ENCODE measurements at regions not wholly inside any gene's neighbourhood (a gene's known extent, or its start where the extent isn't known, plus 50 kb on each side); places are given as distances from the start of the nearest gene placed in this dataset.
A peak's percentile ranks its signal among the peaks of the same experiment; 100 is the strongest.
"Not testable (repeated sequence)": the region's sequence is repeated elsewhere in the genome, so short reads cannot be mapped to it uniquely, and the experiment has no call there.

DNA sequence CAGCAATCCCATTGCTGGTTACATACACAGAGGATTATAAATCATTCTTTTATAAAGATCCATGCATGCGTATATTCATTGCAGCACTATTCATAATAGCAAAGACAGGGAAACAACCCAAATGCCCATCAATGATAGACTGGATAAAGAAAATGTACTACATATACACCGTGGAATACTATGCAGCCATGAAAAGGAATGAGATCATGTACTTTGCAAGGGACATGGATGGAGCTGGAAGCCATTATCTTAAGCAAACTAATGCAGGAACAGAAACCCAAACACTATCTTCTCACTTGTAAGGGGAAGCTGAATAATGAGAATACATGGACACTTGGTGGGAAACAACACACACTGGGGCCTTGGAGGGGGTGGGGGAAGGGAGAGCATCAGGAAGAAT, 529.7 kb downstream of the TBC1D32 start:
- DNase-seq (ENCODE audit: low read depth), result no peak

GRCh38 chr6:120786682-120787081, 547.6 kb downstream of the TBC1D32 start:
- no peak for DNase-seq (ENCODE audit: low read depth)

DNA sequence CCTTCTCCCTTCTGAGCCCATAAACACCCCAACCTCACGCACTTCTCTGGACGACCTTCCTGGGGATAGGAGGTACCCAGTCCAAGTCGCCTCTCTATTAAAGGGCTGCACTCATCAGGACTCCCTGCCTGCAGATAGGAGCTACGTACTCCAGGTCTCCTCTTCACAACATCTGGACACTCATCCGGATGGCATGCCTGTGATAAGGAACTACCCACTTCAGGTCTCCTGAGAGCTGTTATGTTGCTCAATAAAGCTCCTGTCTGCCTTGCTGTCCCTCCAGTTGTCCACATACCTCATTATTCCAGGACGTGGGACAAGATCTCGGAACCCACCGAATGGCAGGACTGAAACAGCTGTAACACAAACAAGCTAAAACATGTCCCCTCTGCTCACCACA, 548.0 kb downstream of the TBC1D32 start:
- no peak for DNase-seq (ENCODE audit: low read depth)

GRCh38 chr6:120785459-120786086, 548.7 kb downstream of the TBC1D32 start:
- no peak for DNase-seq (ENCODE audit: low read depth)

- DNase-seq (ENCODE audit: low read depth), result no peak
These were observed 554.8 kb downstream of the TBC1D32 start for GRCh38 chr6:120779441-120779840.

DNA sequence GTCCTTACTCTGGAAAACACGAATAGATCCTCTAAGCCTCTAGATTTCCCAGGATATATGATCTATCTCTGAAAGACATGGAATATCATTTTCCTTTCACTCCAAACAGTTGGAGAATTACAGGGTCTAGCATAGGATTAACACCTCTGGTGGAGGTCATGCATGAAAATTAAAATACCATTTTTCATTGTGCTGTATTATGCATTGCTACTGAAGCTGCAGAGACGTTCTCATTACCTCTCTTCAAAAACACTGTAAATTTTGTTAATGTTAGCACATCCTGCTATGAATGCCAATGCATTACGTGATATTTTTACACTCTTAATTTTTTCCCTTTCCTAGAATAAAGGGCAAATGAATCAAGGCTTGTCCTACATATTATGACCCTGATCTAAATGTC, 558.6 kb downstream of the TBC1D32 start:
- no peak for DNase-seq (ENCODE audit: low read depth)

GRCh38 chr6:120774275-120774674, 560.0 kb downstream of the TBC1D32 start:
- peak; percentile 23 for DNase-seq (ENCODE audit: low read depth)

GRCh38 chr6:120771019-120771418, 563.3 kb downstream of the TBC1D32 start:
- no peak for DNase-seq (ENCODE audit: low read depth)

- DNase-seq (ENCODE audit: low read depth), result no peak
These were observed 570.0 kb downstream of the TBC1D32 start for GRCh38 chr6:120764312-120764711.

GRCh38 chr6:120759570-120759969, 574.7 kb downstream of the TBC1D32 start:
- no peak for DNase-seq (ENCODE audit: low read depth)

DNA sequence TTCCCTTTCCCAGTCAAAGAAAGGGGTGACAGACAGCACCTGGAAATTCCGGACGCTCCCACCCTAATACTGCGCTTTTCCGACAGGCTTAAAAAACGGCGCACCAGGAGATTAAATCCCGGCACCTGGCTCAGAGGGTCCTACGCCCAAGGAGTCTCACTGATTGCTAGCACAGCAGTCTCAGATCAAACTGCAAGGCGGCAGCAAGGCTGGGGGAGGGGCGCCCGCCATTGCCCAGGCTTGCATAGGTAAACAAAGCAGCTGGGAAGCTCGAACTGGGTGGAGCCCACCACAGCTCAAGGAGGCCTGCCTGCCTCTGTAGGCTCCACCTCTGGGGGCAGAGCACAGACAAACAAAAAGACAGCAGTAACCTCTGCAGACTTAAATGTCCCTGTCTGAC, 585.7 kb downstream of the TBC1D32 start:
- not testable (repeated sequence) for DNase-seq (ENCODE audit: low read depth)

GRCh38 chr6:120736740-120737139, 597.5 kb downstream of the TBC1D32 start:
- DNase-seq (ENCODE audit: low read depth), result no peak

DNA sequence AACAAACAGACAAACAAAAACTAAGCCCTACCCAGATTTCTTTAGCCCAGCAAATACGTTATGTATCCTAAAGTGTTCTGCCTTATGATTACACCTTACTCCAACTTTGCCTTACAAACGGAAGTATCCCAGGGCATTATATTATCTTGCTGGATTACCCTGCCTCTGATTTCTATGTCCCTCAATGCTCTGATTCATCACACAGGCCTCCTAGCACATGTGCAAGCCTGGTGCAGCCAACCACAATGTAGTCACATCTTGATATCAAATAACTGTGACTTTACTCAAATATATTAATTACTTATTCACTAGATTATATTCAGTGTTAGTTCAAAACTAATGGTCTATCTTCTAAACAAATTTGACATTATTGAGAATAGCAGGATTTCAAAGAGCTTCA, 598.6 kb downstream of the TBC1D32 start:
- DNase-seq (ENCODE audit: low read depth), result peak; percentile 1

DNA sequence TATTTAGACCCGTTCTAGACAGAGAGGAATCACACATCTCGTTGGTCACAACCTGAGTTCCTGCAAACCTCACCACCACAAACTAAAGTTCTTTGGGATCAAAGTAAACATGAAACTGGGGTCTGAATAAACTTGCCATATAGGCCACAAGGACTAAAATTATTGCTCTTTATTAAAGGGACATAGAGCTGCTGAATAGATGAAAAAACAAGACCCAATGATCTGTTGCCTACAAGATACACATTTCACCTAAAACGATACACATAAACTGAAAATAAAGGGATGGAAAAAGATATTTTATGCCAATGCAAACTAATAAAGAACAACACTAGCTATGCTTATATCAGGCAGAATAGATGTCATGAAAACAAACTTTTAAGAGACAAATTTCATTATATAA, 623.0 kb downstream of the TBC1D32 start:
- DNase-seq (ENCODE audit: low read depth), result no peak

GRCh38 chr6:120700001-120700400, 634.3 kb downstream of the TBC1D32 start:
- DNase-seq (ENCODE audit: low read depth), result no peak

GRCh38 chr6:120686492-120686891, 647.8 kb downstream of the TBC1D32 start:
- no peak for DNase-seq (ENCODE audit: low read depth)

DNA sequence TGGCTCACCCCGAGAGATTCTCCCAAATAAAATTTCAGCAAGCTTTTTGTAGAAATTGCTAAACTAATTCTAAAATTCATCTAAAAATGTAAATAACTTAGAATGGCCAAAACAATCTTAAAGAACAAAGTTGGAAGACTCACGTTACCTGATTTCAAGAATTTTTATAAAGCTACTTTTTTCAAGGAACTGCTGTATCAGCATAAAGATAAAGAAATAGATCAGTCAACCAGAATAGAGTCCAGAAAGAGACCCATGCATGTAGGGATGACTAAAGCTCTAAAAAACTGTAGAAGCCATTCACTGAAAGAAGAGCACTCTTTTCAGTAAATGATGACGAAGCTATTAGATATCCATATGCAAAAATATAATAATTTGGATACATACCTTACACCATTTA, 652.1 kb downstream of the TBC1D32 start:
- DNase-seq (ENCODE audit: low read depth), result no peak

GRCh38 chr6:120681204-120681603, 653.1 kb downstream of the TBC1D32 start:
- no peak for DNase-seq (ENCODE audit: low read depth)

DNA sequence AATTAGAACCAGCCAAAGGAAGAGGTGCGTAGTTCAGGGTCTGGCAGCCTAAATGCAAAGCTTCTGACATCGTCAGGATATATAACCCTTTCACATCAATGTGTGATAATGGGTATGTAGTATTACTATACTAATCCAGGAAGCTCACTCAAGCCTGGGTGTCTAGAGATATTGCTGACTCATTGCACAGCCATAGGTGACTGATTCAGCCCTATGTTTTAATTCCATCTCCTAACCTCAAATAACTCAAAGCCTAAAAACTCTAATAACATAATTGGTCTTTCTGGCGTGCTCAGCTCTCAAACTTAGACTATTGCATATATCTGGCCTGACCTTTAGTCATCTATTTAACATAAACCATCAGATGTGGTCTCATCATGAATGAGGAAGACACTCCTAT, 658.4 kb downstream of the TBC1D32 start:
- DNase-seq (ENCODE audit: low read depth), result no peak

DNA sequence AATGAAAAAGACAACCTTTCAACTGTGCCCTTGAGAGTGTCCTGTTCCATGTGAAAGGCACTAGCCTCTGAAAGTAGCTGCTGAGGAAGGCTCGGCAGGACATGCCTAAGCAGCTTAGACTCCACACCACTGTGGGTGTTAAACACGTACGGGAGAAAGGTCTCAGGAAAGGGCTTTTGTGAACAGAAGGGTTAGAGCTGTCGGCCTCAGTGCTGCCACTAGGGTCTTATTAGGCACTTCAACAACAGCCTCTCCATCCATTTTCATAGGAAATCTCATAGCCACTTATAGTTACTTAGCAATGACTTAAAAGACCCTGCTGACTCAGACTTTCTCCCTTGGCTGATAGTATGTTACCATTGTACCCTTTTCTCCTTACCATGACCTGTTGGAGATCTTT, 662.8 kb downstream of the TBC1D32 start:
- peak; percentile 2 for DNase-seq (ENCODE audit: low read depth)

- no peak for DNase-seq (ENCODE audit: low read depth)
These were observed 681.8 kb downstream of the TBC1D32 start for GRCh38 chr6:120652506-120652905.

GRCh38 chr6:120648713-120649112, 685.6 kb downstream of the TBC1D32 start:
- DNase-seq (ENCODE audit: low read depth), result no peak

DNA sequence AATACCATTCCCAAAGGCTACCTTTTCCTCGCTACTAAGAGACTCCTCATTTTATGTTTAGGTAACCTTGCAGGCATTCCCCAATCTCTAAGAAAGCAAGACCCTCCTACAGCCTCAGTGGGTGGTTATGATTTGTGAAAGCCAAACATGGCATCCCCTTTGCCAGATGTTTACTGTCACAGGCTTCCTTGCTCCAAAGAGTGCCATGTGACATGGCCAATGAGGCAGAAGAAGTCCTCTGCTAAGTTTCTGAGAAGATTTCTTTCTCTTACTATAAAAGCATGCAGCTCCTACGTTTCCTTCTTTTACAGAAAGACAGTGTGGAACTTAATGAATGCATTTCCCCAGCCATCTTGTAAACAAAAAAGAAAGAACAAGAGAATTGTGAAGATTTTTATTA, 688.2 kb downstream of the TBC1D32 start:
- DNase-seq (ENCODE audit: low read depth), result no peak

GRCh38 chr6:120632975-120633374, 701.3 kb downstream of the TBC1D32 start:
- DNase-seq (ENCODE audit: low read depth), result no peak

- DNase-seq (ENCODE audit: low read depth), result no peak
These were observed 706.7 kb downstream of the TBC1D32 start for GRCh38 chr6:120627612-120628011.
